ENCODE measurements at regions not wholly inside any gene's neighbourhood (a gene's known extent, or its start where the extent isn't known, plus 50 kb on each side); places are given as distances from the start of the nearest gene placed in this dataset.

- Histone ChIP-seq H3K27ac (ENCODE audit: low read depth in 1 of 2, low read length in 1 of 2) (no peak overlapping the region), H3K4me1 (ENCODE audit: control insufficient read depth in 5 of 5, insufficient read depth in 5 of 5, low read length in 5 of 5) (peaks cover 0 to 14% (median 0%) of the 10 kb centered on the region in 5 donors), H3K9me3 (ENCODE audit: control insufficient read depth in 4 of 4, insufficient read depth in 3 of 4, low read length in 3 of 4) (peaks cover 0 to 7% (median 3%) of the 10 kb centered on the region in 4 donors), H3K27me3 (ENCODE audit: control insufficient read depth in 3 of 3, insufficient read depth in 3 of 3, low read length in 2 of 3) (no peaks in the 10 kb centered on the region), H3K4me3 (no peak overlapping the region), H3K9ac (ENCODE audit: insufficient read depth in 1 of 2, low read length in 2 of 2) (no peak overlapping the region), H3K36me3 (ENCODE audit: control insufficient read depth in 4 of 4, insufficient read depth in 4 of 4, low read length in 4 of 4) (no peaks in the 10 kb centered on the region)
- peak; percentile 24 to 85 (median 85) for DNase-seq
- ATAC-seq (ENCODE audit: insufficient read depth, low FRiP score) = no peak
- no peak for TF ChIP-seq CTCF (IDR thresholded peaks at IDR 0.05; ENCODE audit: control extremely low read depth, extremely low read depth)
- 79 to 82% methylated on average over 2 of the region's 2 CpGs for WGBS, 2 donors
Measured at GRCh38 chr14:85052646-85053045, 477.3 kb upstream of the FLRT2 start.

- no peak overlapping the region for H3K27ac ChIP-seq (ENCODE audit: low read depth in 1 of 2, low read length in 1 of 2)
- H3K9ac ChIP-seq (ENCODE audit: insufficient read depth in 1 of 2, low read length in 2 of 2) = no peak overlapping the region
- H3K9me3 ChIP-seq (ENCODE audit: control insufficient read depth in 4 of 4, insufficient read depth in 3 of 4, low read length in 3 of 4) = peaks cover 0 to 7% (median 3%) of the 10 kb centered on the region in 4 donors
- no peak for TF ChIP-seq CTCF (IDR thresholded peaks at IDR 0.05; ENCODE audit: control extremely low read depth, extremely low read depth)
- H3K36me3 ChIP-seq (ENCODE audit: control insufficient read depth in 4 of 4, insufficient read depth in 4 of 4, low read length in 4 of 4) = no peaks in the 10 kb centered on the region
- no peak for ATAC-seq (ENCODE audit: insufficient read depth, low FRiP score)
- H3K27me3 ChIP-seq (ENCODE audit: control insufficient read depth in 3 of 3, insufficient read depth in 3 of 3, low read length in 2 of 3) = no peaks in the 10 kb centered on the region
- H3K4me3 ChIP-seq = no peak overlapping the region
- DNase-seq = no peak
- peaks cover 0 to 14% (median 0%) of the 10 kb centered on the region in 5 donors for H3K4me1 ChIP-seq (ENCODE audit: control insufficient read depth in 5 of 5, insufficient read depth in 5 of 5, low read length in 5 of 5)
Measured at GRCh38 chr14:85054178-85054577, 475.8 kb upstream of the FLRT2 start.

GRCh38 chr14:85056267-85056666 lies 473.7 kb upstream of the FLRT2 start:
- peak in 2 of 3 donors; percentile 41 to 70 for DNase-seq
- 70 to 76% methylated on average over 1 of the region's 1 CpG for WGBS, 2 donors

More at GRCh38 chr14:85056267-85056666, 473.7 kb upstream of the FLRT2 start:
- H3K4me1 ChIP-seq (ENCODE audit: control insufficient read depth in 5 of 5, insufficient read depth in 5 of 5, low read length in 5 of 5) = peaks cover 0 to 14% (median 0%) of the 10 kb centered on the region in 5 donors
- TF ChIP-seq CTCF (IDR thresholded peaks at IDR 0.05; ENCODE audit: control extremely low read depth, extremely low read depth) = no peak
- no peak overlapping the region for H3K9ac ChIP-seq (ENCODE audit: insufficient read depth in 1 of 2, low read length in 2 of 2)
- no peak for ATAC-seq (ENCODE audit: insufficient read depth, low FRiP score)
- H3K27me3 ChIP-seq (ENCODE audit: control insufficient read depth in 3 of 3, insufficient read depth in 3 of 3, low read length in 2 of 3) = no peaks in the 10 kb centered on the region
- H3K27ac ChIP-seq (ENCODE audit: low read depth in 1 of 2, low read length in 1 of 2) = no peak overlapping the region
- H3K36me3 ChIP-seq (ENCODE audit: control insufficient read depth in 4 of 4, insufficient read depth in 4 of 4, low read length in 4 of 4) = no peaks in the 10 kb centered on the region
- H3K4me3 ChIP-seq = no peak overlapping the region
- peaks cover 0 to 7% (median 3%) of the 10 kb centered on the region in 4 donors for H3K9me3 ChIP-seq (ENCODE audit: control insufficient read depth in 4 of 4, insufficient read depth in 3 of 4, low read length in 3 of 4)
